ENCODE measurements at regions not wholly inside any gene's neighbourhood (a gene's known extent, or its start where the extent isn't known, plus 50 kb on each side); places are given as distances from the start of the nearest gene placed in this dataset.

- Histone ChIP-seq H3K4me3 (ENCODE audit: low read length) (no peak overlapping the region), H3K27me3 (ENCODE audit: control insufficient read depth, insufficient read depth, low read length) (no peaks in the 10 kb centered on the region), H3K9me3 (ENCODE audit: control insufficient read depth, insufficient read depth, low read length) (peaks cover 15% of the 10 kb centered on the region), H3K4me1 (ENCODE audit: control insufficient read depth, insufficient read depth, low read length) (no peaks in the 10 kb centered on the region), H3K27ac (ENCODE audit: low read length) (no peak overlapping the region), H3K36me3 (ENCODE audit: control insufficient read depth, insufficient read depth, low read length) (no peaks in the 10 kb centered on the region; the same call in 1 of the 2 replicates)
- no CpG with 5 or more reads among the region's 81 CpGs for WGBS (ENCODE audit: insufficient coverage, insufficient read length)
- no peak for DNase-seq (ENCODE audit: low read depth, low spot score)
These were observed 58.9 kb upstream of the NUPR2 start for GRCh38 chr7:56174875-56175760.

- H3K27ac ChIP-seq (ENCODE audit: low read length), result no peak overlapping the region
- H3K4me1 ChIP-seq (ENCODE audit: control insufficient read depth, insufficient read depth, low read length), result no peaks in the 10 kb centered on the region
- H3K4me3 ChIP-seq (ENCODE audit: low read length), result no peak overlapping the region
- DNase-seq (ENCODE audit: low read depth, low spot score), result no peak
- no peaks in the 10 kb centered on the region for H3K27me3 ChIP-seq (ENCODE audit: control insufficient read depth, insufficient read depth, low read length)
- H3K9me3 ChIP-seq (ENCODE audit: control insufficient read depth, insufficient read depth, low read length), result peaks cover 16% of the 10 kb centered on the region
- WGBS (ENCODE audit: insufficient coverage, insufficient read length), result no CpG with 5 or more reads among the region's 36 CpGs
- no peaks in the 10 kb centered on the region; the same call in 1 of the 2 replicates for H3K36me3 ChIP-seq (ENCODE audit: control insufficient read depth, insufficient read depth, low read length)
These were observed 58.2 kb upstream of the NUPR2 start for GRCh38 chr7:56174346-56174874.

Data from iPS DF 6.9 (cell line).